Central memory CD8-positive, alpha-beta T cell (primary cell): ENCODE measurements at regions not wholly inside any gene's neighbourhood (a gene's known extent, or its start where the extent isn't known, plus 50 kb on each side); places are given as distances from the start of the nearest gene placed in this dataset.
"Not testable (repeated sequence)": the region's sequence is repeated elsewhere in the genome, so short reads cannot be mapped to it uniquely, and the experiment has no call there.

ENCODE experiments used
- ATAC-seq: fragments of 150-1000 bp; cut with Tn5 transposase; replicated peaks from 2 replicates; pipeline ENCODE4 v1.10.0; 2022; ENCODE audit warnings: mild to moderate bottlenecking, moderate FRiP score, moderate number of reproducible peaks; ENCODE audit not compliant: poor library complexity, severe bottlenecking; ENCODE audit errors: extremely low read depth
- DNase-seq, 2 donors: peaks; one replicate each; pipeline ENCODE4 v3.0.0; 2021; ENCODE audit warnings: low spot score in 2 of 2
- H3K27ac Mint-ChIP-seq: one replicate; pipeline ENCODE4 v1.8.0; 2022; ENCODE audit warnings: low read depth, mild to moderate bottlenecking, moderate library complexity, mixed read lengths
- H3K27me3 Mint-ChIP-seq: one replicate; pipeline ENCODE4 v1.8.0; 2022; ENCODE audit warnings: mixed read lengths
- H3K36me3 Mint-ChIP-seq: one replicate; pipeline ENCODE4 v1.8.0; 2022; ENCODE audit warnings: mild to moderate bottlenecking, moderate library complexity, mixed read lengths; ENCODE audit not compliant: insufficient read depth
- H3K4me1 Mint-ChIP-seq: one replicate; pipeline ENCODE4 v1.8.0; 2022; ENCODE audit warnings: mixed read lengths
- H3K4me3 Mint-ChIP-seq: one replicate; pipeline ENCODE4 v1.8.0; 2022; ENCODE audit warnings: mild to moderate bottlenecking, moderate library complexity, mixed read lengths
- H3K9me3 Mint-ChIP-seq: one replicate; pipeline ENCODE4 v1.8.0; 2022; ENCODE audit warnings: mixed read lengths

DNA sequence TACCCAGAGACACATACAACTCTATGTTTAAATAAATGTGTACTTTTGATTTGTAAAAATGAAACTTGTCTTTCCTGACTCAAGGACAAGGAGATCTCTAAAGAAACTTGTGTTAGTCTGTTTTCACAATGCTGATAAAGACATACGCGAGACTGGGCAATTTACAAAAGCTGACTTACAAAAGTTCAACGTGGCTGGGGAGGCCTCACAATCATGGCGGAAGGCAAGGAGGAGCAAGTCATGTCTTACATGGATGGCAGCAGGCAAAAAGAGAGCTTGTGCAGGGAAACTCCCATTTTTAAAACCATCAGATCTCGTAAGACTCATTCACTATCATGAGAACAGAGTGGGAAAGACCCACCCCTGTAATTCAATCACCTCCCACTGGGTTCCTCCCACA is 52.2 kb upstream of the PAPSS1 start:
- not testable (repeated sequence) for H3K36me3 Mint-ChIP-seq, H3K4me3 Mint-ChIP-seq, H3K27ac Mint-ChIP-seq, H3K9me3 Mint-ChIP-seq, H3K4me1 Mint-ChIP-seq, ATAC-seq, DNase-seq
- H3K27me3 Mint-ChIP-seq, result peaks cover 57% of the 10 kb centered on the region

DNA sequence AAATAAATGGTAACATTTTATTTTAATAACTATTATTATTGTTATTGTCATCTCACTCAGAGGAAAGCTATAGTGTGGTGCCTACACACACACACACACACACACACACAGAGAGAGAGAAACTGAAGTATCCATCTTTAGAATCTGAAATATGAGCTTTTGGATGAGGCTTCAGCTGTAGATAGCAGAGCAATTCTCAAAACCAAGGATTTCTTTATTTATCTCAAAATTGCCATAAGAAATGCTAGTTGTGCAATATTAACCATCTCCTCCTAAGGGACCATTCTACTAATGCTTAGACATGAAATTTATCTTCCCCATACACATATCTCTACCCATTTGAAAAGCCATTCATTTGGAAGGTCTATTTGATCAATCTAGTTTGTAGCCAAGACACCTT is 50.1 kb upstream of the SGMS2 start:
- Mint-ChIP-seq H3K4me3 (no peak overlapping the region), H3K27ac (no peak overlapping the region), H3K36me3 (no peaks in the 10 kb centered on the region), H3K4me1 (no peaks in the 10 kb centered on the region), H3K27me3 (peaks cover 51% of the 10 kb centered on the region), H3K9me3 (peaks cover 5% of the 10 kb centered on the region)
- no peak for DNase-seq
- ATAC-seq, result no peak
